NCI-H774 (cell line): ENCODE measurements at regions not wholly inside any gene's neighbourhood (a gene's known extent, or its start where the extent isn't known, plus 50 kb on each side); places are given as distances from the start of the nearest gene placed in this dataset.
"Not testable (repeated sequence)": the region's sequence is repeated elsewhere in the genome, so short reads cannot be mapped to it uniquely, and the experiment has no call there.

Experiments
- DNase-seq: peaks from one replicate; lab custom pipeline; 2025; lab: John Stamatoyannopoulos, UW

DNA sequence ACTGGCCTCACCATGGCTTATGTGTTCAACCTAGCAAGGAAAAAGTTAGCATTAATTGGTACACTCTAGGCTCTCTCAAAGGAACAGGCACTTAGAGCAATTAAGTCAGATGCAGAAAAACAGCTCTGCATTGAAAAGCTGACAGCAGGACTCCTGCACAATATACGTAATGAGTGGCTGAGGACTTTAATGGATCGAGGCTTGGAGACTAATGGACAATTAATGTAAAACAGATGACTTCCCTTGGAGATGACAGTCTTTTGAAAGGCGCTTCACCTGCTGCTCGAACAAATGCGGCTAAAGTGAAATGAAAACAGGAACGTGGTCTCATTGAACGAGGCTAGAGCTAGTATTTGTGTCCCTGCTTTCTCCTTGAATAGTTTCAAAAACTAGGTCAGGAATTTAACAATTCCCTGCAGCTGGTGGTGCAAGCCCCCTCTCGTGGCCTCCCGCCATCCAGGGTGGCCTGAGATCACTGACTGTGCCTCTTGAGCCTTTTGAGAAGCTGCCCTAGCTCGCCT lies 137.1 kb downstream of the ELOVL4 start:
- peak; percentile 99 for DNase-seq

DNA sequence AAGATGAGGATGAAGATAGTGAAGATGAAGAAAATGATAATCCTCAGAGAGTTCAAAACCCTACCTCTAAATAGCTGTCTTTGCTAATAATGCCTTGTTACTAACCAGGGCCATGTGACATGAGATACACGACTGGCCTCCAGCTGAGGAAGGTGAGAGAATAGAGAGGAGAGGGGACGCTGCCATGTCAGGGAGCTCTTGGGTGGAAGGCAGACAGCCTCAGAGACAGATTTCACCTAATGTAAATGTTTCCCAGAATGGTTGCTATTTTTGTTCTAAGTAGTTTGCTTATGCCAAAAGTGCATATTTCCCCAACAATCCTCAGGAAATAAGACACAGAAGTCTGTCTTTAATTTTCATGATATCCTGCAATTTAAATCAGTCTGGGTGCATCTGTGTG lies 138.4 kb downstream of the ELOVL4 start:
- DNase-seq, result no peak

DNA sequence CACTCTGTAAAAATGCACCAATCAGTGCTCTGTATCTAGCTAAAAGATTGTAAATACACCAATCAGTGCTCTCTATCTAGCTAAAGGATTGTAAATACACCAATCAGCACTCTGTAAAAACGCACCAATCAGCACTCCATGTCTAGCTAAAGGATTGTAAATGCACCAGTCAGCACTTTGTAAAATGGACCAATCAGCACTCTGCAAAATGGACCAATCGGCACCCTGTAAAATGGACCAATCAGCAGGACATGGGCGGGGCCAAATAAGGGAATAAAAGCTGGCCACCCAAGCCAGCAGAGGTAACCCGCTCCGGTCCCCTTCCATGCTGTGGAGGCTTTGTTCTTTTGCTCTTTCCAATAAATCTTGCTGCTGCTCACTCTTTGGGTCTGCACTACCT lies 140.7 kb downstream of the ELOVL4 start:
- not testable (repeated sequence) for DNase-seq

DNA sequence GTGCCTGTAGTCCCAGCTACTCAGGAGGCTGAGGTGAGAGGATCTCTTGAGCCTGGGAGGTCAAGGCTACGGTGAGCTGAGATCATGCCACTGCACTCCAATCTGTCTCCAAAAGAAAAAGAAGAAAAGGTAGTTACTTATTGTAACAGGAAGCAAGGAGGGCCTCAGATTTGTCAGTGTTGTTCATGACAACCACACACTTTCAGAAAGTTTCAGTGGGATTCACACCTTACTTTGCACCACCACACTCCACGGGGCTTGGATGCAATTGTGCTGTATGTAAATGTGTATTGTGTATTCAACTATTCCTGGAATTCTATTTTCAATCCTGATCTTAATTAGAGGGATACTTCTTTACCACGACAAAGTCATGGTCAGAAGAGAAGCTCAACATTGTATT lies 142.6 kb downstream of the ELOVL4 start:
- no peak for DNase-seq

DNA sequence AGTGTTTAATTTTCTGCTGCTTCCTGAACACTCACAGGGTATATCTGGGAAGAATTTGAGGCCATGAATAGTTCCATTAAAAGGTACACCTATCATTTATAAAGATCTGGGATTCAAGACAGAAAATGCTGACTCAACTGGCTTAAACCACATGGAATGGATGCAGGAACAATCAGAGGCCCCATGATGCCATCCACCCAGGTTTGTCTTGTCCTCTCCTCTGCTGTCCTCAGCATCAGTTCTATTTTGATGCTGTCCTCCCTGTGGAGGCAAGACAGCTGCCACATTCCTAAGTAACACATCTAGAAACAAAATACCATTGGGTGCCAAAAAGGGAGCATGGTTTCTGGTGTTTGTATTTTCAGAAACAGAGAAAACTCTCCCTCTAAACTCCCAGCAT lies 143.4 kb downstream of the ELOVL4 start:
- DNase-seq, result no peak

DNA sequence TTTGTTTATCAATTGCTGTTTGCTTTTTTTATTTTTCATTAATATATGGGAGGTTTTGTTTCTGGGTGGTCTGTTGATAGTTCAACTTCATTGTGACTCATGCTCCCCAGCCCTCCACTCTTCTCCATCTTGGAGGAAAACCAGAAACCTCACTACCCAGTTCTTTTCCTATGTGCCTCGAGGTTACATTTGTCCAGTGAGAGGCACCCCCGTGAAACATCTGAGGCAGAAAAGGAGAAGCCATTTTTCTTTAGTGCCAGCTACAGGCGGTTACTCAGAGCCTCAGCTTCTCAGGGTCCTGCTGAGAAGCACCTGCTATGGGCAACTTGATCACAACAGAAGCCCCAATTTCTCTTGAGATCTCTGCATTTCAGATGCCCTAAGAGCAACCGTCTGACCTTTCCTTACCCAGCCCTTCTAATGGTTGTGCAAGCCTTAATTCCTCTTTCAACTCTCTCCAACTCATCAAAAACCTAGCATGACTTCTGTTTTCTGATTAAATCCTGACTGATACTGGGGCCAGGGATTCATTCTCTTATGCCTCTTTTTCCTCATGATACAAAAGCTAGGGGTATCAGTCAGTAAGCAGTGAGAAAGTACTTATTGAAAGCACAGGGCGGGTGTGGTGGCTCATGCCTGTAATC lies 144.6 kb downstream of the ELOVL4 start:
- DNase-seq, result no peak

DNA sequence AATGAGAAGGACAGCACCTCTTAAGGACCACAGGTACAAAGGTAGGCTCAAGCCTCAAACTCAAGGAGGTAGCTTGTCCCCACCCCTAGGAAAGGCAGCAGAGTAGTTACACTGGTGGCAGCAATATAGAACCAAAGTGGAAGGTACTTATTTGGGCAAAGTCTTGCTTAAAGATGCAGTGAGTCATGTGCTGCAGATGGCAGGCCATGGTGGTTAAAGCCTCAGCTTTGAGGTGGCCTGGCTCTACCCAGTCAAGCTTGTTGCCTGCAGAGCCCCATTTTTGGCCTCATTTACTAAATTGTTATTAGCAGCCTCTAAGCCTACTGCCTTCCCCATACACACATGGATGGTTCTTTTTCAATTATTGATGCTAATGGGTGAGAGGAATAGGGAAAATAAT lies 146.0 kb downstream of the ELOVL4 start:
- DNase-seq, result no peak

DNA sequence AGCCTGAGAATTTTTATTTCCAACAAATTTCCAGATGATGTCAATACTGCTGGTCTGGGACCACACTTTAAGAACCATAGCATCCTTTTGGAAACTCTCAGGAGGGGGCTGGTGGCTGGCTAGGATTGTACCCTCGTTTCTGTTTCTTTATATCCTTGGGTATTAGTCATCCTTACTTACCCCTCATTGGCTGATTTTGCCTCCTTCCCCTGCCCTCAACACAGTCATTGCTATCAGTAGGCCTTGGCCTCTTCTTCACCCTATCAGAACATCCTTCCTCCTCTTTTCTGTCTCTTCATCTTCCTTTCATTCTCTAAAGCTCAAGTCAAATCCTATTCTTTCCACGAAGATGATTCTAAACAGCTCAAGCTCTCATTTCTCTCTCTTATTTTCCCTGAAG lies 148.5 kb downstream of the ELOVL4 start:
- DNase-seq, result no peak

DNA sequence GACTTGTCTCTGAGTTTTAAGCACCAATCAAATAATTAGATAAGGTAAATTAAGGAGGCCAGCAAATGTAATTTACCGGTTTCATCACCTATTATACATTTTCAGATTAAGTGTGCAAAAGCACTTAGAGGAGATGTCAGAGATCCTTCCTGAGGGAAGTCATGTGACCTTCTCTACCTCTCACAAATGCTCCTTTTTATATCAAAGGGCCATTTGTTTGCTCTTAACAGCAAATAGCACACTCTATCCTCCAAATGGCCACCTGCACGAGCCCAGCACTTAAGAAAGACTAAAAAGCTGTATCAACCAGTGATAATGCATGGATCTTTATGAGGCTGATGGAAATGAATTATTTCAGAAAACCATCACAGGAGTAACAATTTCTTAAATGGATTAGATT lies 149.4 kb downstream of the ELOVL4 start:
- DNase-seq, result peak; percentile 63

DNA sequence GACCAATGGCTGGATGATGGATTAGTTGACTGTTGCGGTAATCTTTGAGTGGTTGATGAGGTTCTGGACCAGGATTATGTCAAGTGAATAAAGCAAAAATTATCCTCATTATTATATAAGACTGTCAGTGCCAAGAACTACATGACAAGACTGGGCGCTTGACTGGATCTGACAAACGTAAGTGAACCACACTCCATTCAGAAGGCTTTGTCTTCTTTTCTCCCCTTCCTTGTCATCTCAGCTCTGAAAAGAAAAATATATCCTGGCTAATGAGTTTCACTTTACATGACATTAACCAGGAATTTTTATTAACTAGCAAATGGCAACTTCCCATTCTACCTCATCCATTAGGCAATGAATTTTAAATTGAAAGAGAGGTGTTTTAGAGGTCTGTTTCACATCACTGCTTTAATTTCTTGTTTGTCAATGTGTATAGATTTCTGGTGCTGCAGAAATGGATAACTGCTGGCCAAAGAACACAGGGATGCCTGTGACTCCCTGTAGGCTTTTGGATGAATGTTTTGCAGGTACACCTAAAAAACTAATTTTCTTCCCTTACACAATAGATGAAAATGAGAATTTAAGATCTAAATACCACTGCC lies 150.1 kb downstream of the ELOVL4 start:
- DNase-seq, result no peak

DNA sequence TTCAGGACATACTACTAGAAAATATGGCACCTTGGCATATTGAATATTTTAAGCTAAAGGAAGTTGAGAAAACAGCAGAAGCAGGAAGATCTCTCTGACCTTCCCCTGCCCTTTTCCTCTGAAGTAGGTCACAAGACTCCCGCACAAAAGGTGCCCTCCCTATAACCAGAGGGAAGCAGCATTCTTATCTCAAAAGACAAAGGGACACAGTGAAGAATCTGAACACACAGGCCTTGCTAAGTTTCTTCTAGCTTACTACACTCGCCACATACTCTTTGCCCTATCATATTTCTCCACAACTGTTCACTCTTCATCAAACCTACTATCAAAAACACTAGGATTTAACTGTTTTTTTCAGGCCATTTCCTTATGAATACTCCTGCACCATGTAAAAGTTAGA lies 151.2 kb downstream of the ELOVL4 start:
- no peak for DNase-seq

DNA sequence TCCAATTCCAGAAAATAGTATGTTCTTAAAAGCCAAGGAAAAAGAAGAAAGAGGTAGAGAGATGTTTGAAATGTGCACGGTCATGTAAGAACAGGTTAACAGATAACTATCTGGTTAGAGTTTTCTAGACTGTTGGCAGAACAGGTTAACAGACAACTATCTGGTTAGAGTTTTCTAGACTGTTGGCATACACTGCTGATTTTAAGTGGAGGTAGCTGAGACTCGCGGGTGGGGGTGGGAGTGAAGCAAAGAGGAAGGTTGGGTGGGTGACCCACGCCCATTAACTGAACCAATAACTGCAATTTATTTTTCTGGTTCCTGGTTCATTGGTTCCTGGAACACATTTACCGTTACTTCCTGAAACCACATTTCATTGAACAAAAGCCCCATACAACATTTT lies 157.5 kb downstream of the ELOVL4 start:
- no peak for DNase-seq

DNA sequence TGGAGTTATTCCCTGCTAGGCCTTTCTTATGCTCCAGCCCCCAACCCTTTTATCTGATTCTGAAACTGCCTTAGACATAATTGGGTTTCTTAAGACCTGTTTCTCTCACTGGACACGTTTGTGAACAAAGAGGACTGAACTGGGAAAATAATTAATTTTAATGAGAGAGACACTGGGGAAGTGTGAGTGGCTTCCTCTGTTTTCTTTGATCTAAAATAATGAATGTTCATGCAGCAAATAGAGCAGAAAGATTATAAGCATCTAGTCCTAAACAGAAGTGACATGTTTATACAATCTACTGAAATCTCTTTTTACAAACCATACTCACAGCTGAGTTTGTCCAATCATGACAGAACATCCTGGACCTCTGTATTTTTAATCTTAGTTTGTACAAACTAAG lies 157.6 kb downstream of the SH3BGRL2 start:
- no peak for DNase-seq

DNA sequence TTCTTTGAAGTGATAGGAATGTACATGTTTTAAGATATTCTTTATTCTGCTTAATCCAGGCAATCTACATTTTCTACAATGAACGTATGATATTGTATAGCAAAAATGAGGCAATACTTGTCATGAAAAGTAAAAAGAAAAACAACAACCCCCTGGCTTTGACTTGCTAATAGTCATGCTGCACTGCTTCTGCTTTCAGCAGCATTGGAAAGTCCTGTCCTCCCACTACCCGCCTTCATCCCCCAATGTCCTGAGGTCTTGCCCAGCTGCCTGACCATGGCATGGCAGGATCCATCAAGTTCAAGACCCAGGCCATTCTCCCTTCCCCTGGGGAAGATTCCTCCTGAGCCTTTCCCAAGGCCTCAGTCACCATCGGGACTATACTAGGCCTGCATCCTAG lies 156.5 kb downstream of the SH3BGRL2 start:
- DNase-seq, result no peak

DNA sequence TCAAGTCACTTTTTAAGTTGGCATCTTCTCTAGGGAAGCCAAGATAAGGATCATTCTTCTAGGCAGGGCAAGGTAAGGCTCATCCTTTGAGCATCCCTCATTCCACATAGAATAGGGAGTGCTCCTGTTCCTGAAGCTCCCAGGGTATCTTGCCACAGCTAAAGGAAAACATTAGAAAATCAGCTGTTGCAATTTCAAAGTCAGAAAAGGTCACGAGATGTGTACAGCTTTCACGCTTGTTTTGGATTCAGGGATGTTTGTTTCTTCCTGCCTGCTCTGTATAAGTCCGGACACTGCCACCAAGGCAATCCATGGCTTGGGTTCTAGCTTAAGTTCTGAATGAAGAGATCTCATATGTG lies 153.2 kb downstream of the SH3BGRL2 start:
- DNase-seq, result no peak

DNA sequence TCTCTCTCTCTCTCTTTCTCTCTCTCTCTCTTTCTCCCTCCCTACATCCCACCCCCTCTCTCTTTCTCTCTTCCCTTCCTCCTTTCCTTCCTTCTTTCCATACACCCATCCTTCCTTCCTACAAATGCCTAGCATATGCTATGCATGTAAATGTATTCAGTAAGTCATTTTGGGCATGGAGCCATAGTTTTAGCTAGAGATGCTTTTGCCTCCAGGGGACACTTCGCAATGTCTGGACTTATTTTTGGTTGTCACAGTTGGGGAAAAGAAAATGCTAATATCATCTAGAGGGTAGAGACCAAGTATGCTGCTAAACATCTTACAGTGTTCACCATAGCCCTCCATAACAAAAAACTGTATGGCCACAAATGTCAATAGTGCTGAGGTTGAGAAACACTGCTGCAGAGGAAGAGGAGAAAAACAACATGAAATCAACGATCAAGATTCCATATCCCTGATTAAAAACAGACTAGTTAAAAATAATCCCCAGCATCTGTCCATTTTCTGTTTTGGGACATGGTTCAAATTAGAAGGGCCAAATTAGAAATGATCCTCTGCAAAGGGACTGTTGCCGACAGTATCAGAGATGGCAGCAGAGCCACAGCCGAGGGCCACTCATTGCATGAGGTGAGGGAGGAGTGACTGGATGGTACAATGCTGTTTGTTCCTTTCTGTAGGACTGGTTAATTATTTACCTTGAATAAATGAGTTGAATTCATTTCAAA lies 152.7 kb downstream of the SH3BGRL2 start:
- no peak for DNase-seq

DNA sequence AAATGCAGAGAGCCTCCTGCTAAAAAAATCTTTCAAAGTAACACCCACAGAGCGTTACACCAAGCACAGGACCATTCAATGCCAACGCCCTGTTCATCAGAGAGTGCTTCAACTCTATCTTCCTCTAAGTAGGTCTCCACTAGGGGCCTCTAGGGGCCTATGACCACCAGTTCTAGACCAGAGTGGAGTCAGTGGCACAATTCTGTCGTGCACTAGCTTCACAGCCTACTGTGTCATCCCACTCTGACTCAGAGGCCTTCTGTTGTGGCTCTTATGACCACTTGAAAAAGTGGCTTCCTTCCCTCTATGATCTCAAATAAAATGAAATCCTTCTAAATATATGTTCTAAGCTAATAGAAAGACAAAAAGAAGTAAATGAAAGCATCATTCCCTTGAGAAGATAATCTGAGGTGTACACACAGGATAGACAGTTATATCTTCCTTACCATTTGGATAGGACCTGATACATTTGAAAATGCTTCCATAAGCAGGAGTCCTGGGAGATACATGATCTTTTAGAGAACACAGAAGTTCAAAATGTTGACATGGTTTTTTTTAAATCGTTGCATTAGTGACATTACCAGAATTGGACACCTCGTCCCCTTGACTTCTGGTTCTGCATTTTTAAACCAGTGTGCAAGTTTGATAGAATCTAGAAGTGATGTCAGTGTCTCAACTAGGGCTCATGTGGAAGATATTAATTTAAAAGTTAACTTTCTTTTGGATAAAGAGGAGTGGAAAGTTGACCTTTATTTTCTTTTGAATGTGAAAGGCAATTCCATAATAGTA lies 151.9 kb downstream of the SH3BGRL2 start:
- no peak for DNase-seq

DNA sequence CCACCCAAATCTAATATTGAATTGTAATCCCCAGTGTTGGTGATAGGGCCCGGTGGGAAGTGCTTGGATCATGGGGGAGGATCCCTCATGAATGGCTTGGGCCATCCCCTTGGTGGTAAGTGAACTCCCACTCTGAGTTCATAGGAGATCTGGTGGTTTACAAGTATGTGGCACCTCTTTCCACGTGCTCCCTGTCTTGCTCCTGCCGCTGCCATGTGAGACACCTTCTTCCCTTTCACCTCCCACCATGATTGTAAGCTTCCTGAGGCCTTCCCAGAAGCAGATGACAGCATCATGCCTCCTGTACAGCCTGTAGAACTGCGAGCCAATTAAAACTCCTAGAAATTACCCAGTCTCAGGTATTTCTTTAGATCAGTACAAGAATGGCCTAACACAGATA lies 150.8 kb downstream of the SH3BGRL2 start:
- DNase-seq, result no peak

DNA sequence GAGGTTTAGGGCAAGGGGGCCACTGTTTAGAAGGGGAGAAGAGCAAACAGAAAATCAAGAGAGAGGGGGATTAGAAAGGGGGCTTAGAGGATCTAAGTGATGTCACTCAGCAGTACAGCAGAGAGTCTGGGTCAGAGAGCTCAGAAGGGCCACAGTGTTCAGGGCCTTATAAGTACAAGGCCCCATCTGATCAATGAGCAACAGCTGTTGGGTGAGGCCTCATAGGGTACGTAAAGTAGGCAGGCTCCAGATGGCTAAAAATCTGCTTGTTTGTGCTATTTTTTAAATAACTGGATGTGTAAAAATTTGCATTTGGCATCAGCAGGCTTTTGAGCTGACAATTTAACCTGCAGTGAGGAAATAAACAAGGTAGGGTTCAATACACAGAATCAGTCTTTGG lies 149.8 kb downstream of the SH3BGRL2 start:
- DNase-seq, result no peak

DNA sequence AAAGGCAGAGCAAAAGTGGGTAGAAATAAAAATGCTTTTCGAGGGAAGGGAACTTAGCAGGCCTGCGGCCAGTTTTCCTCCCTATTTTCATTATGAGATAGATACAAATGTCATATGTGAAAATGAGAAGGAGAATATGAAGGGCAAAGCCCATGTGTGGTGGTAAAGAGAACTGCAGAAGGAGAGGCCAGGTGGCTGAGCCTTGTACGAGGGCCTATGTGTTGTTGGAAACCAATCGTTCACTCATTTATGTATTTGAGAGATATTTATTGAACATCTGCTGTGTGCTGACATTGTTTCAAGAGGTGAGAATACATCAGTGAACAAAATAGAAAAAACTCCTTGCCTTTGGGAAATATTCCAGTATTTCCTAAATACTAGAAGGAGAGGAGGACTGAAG lies 147.7 kb downstream of the SH3BGRL2 start:
- no peak for DNase-seq

DNA sequence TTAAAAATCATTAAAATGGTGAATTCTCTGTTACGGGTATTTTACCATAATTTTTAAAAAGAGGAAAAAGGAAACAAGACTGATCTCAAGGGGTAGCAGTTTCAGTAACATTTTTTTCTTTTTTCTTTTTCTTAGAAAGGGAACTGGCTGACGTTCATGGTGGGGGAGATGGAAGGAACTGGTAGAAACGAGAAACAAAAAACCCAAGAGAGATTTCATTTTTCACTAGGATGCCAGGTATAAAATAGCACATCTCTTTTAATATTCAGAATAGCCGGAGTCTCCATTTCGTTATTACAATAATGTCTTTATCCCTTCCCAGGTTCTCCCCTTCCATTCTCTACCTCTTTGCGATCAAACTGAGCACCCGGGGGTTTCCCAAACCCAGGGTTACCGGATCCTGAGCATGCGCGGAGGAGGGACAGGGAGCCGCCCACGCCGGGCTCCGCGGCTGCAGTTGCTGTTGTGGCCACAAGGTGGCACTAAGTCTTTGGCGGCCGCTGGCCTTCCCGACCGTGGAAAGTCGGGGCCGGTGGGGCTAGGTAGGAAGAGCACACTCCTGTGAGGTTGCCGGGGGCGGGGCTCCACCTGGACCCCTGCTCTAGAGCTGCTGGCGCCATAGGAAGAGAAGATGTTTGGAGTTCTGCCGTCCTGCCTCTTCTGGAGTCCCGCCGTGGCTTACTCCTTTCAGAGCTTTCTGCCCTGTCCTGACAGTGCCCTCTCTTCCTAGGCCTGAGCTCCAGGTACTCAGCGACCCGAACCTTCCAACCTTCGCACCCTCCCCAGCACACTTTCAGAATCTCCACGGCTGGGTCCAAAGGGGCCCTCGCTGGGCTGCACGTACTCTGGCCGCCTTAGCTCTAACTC lies 146.8 kb downstream of the SH3BGRL2 start:
- peak; percentile 91 for DNase-seq

DNA sequence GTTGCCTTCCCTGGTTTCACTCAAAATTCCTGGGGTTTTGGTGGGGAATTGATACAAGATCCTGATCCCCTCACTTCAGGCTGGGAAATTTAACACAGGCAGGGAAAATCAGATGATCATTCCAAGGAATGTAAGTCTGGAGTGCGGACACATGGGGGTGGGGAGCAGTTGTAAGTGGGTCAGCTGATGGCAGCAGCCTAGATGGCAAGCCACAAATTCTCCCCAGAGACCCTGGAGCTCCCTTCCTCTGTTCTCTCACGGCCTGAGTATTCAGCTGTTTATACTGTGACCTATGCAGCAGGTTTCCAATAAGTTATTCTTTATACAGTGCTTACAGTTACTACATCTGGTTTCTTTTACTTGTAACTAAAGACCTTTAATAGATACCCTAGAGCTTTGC lies 144.9 kb downstream of the SH3BGRL2 start:
- no peak for DNase-seq
